HG03342 (cell line): ENCODE measurements at regions not wholly inside any gene's neighbourhood (a gene's known extent, or its start where the extent isn't known, plus 50 kb on each side); places are given as distances from the start of the nearest gene placed in this dataset.
"Not testable (repeated sequence)": the region's sequence is repeated elsewhere in the genome, so short reads cannot be mapped to it uniquely, and the experiment has no call there.

ENCODE experiments used
- ATAC-seq: cut with Tn5 transposase; IDR thresholded peaks from one replicate; pipeline ENCODE4 v1.9.1; 2021; ENCODE audit warnings: mild to moderate bottlenecking, moderate library complexity; ENCODE audit not compliant: unreplicated experiment

DNA sequence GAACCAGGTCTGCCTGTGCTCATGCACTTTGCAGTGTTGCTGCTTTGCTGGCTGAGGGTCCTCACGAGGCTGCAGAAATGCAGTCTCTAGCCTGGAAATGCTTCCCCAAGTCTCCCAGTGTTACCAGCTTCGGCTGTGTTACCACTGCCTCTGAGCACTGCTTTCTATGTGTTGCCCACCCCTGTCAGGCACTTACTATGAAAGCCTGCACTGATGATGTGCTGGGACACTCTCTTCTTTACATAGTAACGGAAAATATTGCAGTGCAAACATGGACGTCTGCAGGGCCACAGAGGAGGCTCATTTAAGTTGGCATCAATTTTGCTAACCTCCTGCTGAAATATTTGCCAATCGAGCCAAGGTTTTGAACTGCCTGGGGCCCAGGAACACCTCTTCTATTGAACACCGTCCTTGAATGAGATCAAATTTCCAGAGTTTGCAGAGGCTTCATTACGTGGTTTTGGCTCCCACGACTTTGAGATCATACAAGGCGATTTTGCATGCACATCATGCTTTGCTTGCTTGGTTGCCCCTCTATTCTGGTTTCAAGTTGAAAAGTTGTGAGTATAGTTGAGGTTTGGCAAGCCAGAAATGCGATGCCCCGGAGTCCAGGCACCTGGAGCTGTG, 404.7 kb upstream of the PODXL start:
- ATAC-seq = no peak

DNA sequence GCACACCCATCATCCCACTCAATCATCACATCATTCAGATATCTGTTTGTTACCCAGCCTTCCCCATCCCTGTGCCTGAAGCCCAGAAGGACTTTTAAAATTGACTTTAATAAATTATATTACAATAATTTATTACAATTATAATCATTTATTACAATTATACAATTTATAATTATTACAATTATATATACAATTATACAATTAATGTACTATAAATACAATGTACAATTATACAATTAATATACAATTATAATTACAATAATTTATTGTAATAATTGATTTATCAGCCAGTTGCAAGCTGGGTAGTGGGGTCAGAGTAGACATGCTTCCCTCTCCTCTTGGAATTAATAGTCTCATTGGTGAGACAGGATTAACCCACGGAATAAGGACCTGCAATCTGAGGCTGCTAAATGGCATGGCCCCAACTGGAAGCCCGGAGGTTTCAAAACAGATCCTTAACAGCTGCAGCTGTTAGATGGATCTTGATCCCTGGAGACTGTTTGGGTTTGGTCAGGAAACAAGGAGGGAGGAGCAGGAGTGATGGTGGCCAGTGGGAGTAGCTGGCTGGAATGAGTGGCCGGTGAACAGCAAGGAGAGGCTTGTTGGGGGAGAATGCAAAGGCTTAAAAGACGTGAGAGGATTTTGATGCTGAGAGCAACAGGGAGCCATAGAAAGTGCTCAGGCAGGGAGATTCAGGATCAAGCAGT, 402.8 kb upstream of the PODXL start:
- no peak for ATAC-seq

DNA sequence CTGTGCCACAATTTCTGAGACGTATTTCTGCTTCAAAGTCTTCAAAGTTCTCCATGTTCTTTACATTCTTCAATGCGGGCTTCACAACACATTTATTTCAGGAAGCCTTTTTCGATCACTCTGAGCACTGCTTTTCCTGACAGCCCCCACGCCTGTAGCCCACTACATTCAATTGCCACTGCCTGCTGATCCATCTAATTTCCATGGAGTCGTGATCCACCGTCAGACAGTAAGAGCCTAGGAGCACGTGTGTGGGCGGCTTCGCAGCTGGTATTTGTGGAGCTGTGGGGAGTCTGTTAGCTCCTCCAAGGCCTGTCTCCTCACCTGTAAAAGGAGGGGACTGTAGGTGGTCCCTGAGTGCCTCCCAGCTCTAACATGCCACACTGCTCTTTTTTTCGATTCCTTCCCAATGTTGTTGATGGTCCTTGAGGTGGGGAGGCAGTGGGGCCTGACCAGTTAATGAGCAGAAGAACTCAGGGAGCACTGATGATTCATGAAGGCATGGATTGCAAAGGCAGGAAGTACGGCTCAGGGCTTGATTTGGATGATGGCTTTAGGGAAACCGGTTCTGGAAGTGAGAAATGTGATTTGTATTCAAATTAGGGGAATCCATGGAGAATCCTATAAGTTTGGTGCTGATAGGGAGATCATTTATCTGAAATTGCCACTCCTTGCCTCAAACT, 401.1 kb upstream of the PODXL start:
- ATAC-seq = no peak

DNA sequence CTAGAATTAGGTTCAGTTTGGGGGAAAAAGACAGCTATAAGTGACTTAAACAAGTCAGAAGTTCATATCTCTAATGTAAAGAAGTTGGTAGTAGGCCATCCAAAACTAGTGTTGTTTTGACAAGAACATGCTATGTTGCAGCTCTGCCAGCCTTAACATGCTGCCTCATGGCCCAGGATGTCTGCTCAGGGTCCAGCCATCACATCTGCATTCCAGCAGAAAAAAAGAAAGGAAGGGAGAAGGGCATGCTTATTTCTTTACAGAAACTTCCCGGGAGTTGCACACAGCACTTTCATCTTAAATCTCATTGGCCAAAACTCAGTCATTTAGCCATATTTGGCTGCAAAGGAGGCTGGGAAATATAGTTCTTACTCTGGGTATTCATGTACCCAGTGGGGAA, 400.4 kb upstream of the PODXL start:
- no peak for ATAC-seq

DNA sequence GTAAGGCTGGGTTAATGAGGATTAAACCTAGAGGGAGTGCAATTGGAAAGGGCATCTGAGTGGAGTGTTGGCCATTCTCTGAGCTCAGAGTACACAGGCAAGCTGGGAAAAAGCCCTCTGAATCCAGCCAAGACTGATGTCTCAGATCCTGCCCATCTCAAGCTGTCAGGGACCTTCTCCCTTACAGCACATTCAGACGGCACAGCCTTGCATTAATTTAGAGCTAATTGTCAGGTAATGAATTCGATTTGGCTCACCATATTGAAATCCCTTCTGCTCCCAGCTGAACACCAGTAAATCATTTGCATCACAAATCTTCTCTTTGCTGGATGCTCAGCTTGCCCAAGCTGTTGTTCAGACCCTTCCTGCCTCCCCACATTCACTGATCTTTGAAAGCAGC, 399.3 kb upstream of the PODXL start:
- no peak for ATAC-seq

DNA sequence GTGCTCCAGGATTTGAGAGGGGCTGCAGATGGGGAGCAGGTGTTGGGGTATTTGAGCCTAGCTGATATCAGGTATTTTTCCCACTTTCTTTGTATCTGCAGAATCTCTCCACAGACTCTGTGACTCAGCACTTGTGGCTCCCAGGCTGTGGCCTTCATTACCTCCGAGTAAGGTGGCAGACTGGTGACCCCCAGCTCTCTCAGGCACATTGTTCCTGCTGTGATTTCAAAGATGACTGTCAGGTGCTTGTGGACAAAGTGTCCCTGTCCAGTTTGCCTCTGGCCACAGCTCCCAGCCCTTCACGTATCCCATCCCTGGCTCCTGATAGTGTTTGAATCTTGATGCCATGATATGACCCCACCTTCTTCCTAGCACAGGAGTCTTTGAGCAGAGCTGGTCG, 396.8 kb upstream of the PODXL start:
- no peak for ATAC-seq

DNA sequence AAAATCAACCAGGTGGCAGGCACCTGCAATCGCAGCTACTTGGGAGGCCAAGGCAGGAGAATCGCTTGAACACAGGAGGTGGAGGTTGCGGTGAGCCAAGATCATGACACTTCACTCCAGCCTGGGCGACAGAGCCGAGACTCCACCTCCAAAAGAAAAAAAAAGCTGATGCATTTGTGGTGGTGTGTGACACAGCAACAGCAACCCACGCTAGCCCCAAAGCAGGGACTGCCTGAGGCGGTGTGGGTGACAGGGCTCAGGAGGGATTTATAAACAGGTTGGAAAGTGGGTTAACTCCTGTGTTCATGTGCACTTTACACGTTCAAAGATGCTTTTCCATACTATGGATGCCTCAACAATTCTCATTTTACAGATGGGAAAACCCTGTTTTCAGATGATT, 395.9 kb upstream of the PODXL start:
- ATAC-seq = no peak

DNA sequence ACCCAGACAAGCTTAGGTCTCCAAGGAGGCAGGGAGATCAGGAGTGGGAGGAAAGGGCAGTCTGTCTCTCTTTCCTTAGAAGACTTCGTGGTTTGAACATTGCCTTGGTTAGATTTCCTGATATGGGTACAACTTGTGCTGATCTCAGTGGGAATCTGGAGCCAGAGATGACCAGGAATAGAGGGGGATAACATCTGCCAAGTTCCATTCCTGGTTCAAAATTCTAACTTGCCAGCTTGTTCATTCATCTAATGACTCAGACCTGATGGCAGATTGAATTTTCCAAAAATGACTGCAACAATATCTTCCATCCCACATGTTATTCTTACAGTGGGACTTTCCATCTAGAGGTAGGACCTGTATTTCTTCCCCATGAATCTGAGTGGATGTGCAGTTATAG, 394.3 kb upstream of the PODXL start:
- ATAC-seq = no peak

DNA sequence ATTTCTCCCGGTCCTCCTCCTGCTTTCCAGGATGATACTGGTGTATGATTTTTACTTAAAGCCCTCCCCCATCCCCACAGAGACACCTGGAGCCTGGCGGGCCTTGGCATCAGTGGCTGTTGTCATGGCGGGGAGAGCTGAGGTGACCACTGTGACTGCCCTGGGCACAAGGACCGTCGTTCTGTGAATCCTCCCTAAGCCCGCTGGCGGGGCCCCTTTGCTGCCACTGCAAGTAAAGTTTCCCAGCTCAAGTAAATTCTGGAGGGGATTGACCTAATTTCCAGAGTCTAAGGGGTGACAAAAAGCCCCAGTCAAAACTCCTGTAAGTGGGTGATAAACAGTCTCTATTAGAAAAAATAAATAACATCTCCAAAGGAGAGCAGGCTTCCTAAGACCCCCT, 393.2 kb upstream of the PODXL start:
- ATAC-seq = no peak

DNA sequence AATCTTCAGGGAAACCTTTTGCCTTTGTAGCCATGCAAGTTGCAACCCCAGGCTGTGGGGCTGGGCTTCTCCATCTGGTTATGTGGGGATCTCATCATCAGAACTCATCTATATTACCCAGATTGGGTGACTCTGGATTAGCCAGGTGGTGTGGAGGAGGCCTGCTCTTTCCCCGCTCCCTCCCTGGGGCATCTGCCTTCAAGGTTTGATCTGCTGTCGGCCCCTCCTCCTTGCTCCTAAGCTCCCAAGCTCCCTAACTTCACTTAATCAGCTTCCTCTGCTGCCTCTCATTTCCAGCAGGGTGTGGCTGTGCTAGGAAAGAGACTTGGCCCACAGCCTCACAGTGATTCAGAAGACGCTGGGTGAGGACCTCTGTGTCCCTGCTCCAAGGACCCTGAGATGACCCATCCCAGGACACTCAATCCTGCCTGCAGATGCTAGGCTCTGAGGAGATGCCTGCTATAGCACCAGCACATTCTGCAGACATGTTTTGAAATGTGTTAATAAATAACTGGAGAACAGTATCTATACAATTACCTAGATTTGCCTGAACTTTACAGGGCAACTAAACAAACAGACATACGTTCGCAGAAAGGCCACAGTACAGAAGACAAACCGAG, 392.1 kb upstream of the PODXL start:
- no peak for ATAC-seq

DNA sequence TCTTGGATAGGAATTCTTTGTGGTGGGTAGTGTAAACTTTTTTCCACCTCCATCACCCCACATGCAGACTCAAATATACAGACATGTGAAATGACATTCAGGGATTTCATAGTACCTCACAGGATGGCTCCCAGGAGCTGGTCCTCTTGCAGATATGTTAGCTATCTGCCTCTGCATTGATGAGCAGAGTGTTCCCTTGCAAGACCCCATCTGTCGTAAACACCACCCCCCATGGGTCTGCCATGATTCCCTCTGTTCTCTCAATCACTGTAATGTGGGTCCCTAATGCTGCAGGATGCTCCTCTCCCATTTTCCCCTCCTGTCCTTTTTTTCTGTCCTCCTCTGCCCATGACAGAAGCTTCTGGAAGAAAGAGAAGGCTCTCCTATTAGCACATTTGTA, 391.2 kb upstream of the PODXL start:
- no peak for ATAC-seq

DNA sequence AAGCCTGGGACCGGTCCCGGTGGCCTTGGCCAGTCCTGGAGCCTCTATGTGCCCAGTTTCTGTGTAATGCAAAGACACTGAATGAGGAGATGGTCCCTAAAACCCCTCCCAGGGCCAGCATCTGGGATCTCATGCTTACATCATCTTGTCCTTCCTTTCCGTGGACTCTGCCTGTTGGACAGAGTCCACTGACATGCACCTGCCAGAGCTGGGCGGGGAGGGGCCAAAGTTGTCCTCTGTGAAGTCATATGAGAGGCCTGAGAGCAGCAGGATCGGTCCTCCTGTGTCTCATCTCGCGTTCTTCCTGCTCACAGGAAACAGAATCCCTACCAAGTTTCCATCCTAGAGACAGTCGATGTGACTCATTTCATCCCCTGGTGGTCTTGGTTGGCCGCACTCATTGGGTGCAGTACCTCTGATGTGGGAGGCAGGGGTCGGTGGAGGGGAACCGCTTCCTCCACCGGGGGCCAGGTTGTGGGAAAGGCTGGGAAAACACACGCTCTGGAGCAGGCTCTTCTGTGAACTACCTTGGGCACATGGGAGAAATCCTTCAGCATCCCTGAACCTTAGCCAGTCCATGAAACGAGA, 389.6 kb upstream of the PODXL start:
- no peak for ATAC-seq

DNA sequence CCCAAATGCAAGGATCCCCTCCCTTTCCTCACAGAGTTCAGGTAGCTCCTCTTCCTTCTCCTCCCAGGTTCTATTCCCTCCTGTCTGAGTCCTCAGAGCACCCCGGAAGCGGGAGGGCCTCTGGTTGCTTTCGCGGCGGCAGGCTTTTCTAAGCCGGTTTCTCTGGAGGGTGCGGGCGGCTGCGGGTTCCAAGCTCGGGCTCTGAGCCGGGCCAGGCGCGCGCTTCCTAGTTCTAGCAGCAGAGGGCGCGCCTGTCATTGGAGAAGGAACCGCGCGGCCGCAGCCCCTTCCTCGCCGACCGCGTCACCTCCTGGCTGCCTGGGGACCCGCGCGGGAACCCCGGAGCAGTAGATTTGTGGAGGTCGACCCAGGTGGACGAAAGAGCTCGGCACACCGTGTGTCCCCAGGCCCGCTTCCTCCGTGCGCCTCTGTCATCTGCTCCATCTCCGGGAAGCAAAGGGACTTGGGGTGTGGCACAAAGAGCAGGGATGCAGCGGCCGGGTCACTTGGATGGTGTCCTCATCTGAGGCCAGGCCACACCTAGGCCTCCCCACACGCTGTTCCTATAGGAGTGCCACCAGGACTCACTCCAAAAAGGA, 389.0 kb upstream of the PODXL start:
- peak; percentile 74 for ATAC-seq

DNA sequence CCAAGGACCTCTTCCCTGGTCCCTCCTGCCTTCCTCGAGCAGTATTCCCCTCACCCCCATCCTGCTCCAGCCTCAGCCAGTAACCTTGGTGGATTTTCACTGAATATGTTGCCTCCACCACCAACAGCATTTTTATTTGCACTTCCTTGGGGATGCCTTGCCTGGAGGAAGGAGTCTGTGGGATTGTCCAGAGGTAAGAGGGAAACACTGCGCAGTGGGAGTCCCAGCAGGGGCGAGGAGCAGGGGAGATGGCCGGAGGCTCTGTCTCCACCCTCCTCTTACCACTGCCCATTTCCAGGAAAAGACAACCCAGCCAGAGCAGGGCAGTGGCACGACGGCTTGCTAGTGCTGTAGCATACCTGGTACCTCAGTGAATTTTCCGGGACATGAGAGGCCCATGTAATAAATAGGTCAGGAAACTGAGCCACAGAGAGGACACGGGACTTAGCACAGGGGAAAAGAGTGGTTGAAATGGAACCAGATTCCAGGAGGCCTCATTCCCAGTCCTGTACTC, 388.2 kb upstream of the PODXL start:
- no peak for ATAC-seq

DNA sequence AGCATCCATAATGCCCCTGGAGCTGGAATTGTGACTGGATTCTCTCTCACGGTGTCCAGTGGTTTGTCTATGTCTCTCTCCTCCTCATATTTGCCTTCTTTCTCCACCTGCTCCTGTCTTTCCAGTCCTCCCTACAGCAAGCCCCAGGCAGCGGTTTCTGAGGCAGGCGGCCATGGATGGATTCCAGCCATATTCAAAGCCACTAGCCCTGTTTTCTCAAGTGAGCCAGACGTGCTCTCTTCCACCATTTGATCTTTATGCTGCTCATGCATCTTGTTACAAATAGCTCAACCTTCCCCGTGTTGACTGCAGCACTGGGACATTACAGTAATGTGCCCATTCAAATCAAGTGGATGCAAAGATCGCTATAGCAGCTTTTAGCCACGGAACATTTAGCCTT, 387.2 kb upstream of the PODXL start:
- no peak for ATAC-seq

DNA sequence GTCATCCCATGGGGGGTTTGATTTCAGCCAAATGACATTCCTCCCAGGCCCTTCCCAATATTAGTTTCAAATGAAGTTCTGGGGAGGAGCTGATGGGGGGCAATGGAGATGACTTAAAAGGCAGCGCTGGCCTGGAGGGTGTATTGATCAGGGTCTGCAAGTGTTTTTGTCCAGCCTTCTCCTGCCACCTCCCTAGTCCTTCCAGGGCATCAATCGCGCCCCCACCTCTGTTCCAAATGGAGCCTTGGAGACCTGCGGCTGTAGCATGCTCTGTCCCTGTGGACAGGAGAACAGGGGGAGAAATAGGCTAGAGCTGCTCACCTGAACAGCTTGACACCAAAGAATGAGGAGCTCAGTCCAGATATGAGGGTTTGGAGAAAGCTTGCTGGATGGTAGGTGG, 386.8 kb upstream of the PODXL start:
- no peak for ATAC-seq

DNA sequence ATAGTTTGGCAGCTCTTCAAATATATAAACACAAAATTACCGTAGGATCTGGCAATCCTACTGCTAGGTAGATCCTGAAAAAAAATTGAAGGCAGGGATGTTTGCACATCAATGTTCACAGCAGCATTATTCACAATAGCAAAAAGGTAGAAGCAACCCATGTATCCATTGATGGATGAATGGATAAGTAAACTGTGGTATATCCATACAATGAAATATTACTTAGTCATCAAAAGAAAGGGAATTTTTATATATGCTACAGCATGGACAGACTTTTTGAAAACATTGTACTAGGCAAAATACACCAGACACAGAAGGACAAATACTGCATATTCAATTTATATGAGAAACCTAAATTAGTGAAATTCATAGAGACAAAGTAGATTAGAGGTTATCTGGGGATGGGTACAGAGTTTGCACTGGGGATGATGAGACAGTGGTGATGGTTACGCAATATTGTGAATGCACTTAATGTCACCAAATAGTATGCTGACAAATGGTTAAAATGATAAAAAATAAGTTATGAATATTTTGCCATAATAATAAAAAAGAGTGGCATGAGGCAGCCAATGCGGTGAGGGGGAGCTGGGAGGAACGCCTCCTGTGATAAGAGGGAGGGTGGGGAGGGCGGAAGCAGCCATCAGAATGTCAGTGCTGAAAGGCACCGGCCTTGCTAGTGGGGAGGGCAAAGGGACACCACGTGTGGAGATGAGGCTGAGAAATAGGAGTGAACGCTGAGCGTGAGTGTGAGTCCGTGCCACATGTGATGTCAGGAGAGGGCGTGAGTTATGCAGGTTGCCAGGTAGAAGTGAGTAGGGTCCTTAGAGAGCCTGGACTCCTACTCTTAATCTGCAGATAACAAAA, 386.1 kb upstream of the PODXL start:
- no peak for ATAC-seq

DNA sequence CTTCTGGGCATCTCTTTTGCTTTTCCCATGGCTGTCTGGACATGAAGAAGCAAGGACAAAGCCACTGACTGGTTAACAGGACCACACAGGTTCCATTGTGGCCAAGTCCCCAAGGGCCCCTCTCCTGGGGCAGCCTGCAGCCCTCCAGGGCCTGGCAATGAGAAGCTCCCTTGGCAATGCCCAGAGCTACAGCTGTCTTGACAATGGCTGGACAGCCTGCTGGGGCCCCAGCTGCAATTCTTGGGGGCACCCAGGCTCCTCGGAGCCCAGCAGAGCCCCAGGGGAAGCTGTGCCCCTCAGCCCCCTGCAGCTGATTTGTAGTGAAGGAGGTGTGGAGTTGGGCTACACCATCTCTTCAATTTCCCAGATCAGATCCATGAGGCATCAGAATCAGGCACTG, 384.9 kb upstream of the PODXL start:
- ATAC-seq = no peak

DNA sequence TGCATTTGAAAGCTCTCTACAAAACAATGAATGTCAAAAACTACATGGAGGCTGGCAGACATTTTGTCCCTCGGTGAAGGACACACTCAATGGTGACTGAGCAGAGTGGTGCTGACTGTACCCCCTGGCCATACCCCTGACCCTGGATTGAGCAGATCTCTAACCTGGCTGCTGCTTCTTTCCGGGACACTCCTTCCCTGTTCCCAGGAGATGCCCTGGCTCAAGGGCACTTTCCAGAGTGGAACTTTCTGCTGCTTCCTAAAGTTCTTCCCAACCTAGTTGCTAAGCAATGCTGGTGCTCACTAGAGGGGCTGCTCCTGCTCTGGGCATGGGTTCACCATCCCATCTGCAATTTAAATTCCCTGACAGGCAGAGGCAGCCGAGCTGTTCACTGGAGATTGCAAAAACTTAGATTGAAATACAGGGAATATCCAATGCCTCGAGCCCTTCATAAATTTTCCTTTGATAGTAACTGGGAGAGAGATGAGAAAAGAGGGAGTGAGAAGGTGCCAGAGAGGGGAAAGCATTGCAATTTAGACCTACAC, 384.3 kb upstream of the PODXL start:
- ATAC-seq = no peak

DNA sequence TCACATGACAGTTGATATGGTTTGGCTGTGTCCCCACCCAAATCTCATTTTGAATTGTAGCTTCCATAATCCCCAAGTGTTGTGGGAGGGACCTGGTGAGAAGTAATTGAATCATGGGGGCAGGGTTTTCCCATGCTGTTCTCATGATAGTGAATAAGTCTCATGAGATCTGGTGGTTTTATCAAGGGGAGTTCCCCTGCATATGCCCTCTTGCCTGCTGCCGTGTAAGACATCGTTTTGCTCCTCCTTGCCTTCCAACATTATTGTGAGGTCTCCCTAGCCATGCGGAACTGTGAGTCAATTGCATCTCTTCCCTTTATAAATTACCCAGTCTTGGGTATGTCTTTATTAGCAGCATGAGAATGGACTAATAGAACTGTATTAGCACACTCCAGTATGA, 382.4 kb upstream of the PODXL start:
- ATAC-seq = not testable (repeated sequence)
